ENCODE measurements at regions not wholly inside any gene's neighbourhood (a gene's known extent, or its start where the extent isn't known, plus 50 kb on each side); places are given as distances from the start of the nearest gene placed in this dataset.

DNA sequence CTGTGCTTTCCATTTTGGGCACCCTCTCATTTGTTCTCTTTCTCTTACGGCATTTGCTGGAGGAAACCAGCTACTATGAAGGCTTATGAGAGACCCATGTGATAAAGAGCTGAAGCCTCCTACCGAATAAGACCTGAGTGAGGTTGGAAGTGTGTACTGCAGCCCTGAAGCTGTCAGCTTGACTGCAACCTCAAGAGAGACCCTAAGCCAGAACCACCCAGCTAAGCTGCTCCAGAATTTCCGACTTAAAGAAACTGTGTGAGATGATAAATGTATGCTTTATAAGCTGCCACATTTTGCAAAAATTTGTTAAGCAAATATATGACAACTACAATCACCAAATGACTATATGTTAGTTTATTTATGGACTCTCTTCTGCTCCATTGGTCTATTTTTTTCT lies 151.7 kb upstream of the PTPRD start:
- no peak for ATAC-seq
- Mint-ChIP-seq H3K9me3 (peaks cover 7% of the 10 kb centered on the region), H3K4me3 (no peak overlapping the region), H3K27ac (no peak overlapping the region), H3K4me1 (no peaks in the 10 kb centered on the region), H3K27me3 (no peaks in the 10 kb centered on the region), H3K36me3 (no peaks in the 10 kb centered on the region)

DNA sequence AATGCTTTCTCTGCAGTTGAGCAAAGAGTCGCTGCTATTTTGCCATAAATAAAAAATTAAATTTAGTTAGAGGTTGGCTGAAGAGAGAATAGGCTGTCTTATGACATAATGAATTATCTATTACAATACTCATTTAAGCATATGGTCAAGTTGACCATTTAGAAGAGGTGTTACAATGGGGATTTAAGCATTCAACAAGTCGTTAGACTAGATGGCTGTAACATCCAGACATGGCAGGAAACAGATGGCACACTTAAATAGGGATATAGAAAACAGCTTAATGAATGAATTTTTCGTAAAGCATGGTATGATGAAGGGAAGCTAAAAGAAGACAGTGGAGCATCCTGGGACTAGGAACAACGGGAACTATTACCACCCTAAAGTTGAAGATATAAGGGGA lies 160.3 kb upstream of the PTPRD start:
- Mint-ChIP-seq H3K36me3 (no peaks in the 10 kb centered on the region), H3K27me3 (no peaks in the 10 kb centered on the region), H3K4me1 (no peaks in the 10 kb centered on the region), H3K9me3 (peaks cover 10% of the 10 kb centered on the region), H3K27ac (no peak overlapping the region), H3K4me3 (no peak overlapping the region)
- no peak for ATAC-seq

DNA sequence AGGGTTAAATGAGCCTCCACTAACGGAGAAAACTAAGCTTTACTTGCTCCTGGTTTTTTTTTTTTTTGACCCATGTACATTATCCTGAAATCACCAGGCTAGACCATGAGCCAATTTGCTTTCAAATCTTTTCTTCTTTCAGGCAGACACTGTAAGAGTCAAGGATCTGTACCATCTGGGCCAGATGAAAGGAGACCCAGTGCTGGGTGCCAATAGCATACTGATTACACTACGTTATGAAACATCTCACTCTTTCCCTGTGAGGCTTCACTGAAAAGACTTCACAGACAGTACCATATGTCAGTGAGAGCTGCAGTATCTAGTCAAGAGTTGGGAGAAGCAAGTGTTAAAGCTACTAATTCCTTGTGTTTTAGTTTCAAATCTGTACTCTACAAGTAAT lies 161.2 kb upstream of the PTPRD start:
- Mint-ChIP-seq H3K9me3 (peaks cover 7% of the 10 kb centered on the region), H3K36me3 (no peaks in the 10 kb centered on the region), H3K4me3 (no peak overlapping the region), H3K27me3 (no peaks in the 10 kb centered on the region), H3K4me1 (no peaks in the 10 kb centered on the region), H3K27ac (no peak overlapping the region)
- no peak for ATAC-seq

DNA sequence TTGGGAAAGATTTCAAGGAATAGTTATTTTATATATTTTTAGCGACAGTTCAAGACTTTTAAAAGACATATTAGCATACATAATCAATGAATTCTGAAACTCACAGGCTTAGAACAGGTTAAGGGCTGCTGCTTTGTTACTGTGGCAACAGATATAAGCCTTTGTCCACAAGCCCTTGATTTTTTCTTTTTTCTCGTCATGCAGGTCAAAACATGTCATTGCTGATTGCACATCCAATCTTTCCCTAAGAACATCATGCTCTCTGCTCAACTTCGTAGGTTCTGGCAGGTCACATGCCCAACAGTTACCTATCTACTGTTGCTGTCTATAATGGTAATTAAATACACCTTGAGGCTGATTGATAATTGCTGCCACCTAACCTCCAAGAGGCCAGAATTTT lies 172.5 kb upstream of the PTPRD start:
- Mint-ChIP-seq H3K4me1 (no peaks in the 10 kb centered on the region), H3K27me3 (no peaks in the 10 kb centered on the region), H3K27ac (no peak overlapping the region), H3K36me3 (no peaks in the 10 kb centered on the region), H3K4me3 (no peak overlapping the region), H3K9me3 (peaks cover 9% of the 10 kb centered on the region)
- ATAC-seq: no peak

DNA sequence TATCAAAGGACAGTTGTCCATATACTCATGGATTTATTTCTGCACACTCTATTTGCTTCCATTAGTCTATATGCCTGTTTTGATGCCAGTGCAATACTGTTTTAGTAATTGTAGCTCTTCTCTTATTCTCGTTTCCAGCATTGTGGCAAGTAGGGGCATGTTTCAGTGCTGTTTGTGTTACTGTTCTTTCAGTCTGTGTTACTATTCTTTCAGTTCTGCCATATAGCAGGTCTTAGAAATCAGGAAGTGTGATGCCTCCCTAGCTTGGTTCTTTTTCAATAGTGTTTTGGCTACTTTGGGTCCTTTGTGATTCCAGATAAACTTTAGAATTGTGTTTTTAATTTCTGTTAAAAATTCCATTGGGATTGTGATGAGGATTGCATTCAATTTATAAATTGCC lies 180.5 kb upstream of the PTPRD start:
- H3K27me3 Mint-ChIP-seq: no peaks in the 10 kb centered on the region
- H3K4me1 Mint-ChIP-seq: no peaks in the 10 kb centered on the region
- ATAC-seq: no peak
- peaks cover 9% of the 10 kb centered on the region for H3K9me3 Mint-ChIP-seq
- H3K4me3 Mint-ChIP-seq: no peak overlapping the region
- no peaks in the 10 kb centered on the region for H3K36me3 Mint-ChIP-seq
- no peak overlapping the region for H3K27ac Mint-ChIP-seq

DNA sequence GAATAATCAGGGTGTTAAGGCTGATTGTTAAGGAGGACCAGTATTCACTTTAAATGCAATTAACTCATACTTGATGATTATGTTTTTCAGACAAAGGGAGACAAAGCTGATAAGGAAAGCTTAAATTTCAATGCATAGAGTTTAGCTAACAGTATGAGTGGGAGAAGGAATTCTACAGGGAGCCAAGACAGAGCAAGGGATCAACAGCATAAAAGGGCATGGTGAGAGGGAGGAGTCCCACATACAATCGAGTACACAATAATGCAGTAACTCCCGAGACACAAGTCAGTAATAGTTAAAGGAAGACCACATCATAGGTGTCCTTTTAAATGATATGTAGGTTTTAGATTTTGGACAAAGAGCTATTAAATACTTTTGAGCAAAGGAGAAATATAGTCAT lies 191.7 kb upstream of the PTPRD start:
- Mint-ChIP-seq H3K36me3 (no peaks in the 10 kb centered on the region), H3K27ac (no peak overlapping the region), H3K4me1 (no peaks in the 10 kb centered on the region), H3K9me3 (peaks cover 5% of the 10 kb centered on the region), H3K4me3 (no peak overlapping the region), H3K27me3 (no peaks in the 10 kb centered on the region)
- no peak for ATAC-seq

DNA sequence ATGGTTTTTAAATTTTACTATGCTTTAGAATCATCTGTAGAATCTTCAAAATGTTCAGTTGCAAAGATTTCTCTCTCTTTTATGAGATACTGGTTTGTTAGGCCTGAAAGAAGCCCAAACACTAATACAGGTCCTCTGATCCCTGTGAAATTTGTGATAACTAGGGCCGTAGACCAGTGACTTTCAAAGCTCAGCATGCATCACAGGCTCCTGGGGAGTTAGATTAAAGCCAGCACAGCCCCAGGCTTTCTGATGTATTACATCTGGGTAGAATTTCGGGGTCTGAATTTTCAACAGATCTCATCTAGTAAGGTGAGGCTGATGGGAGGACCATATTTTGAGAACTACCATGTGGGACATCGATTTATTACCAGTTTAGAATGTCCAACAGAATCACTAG lies 194.1 kb upstream of the PTPRD start:
- H3K27ac Mint-ChIP-seq: no peak overlapping the region
- no peaks in the 10 kb centered on the region for H3K27me3 Mint-ChIP-seq
- H3K4me3 Mint-ChIP-seq: no peak overlapping the region
- peaks cover 5% of the 10 kb centered on the region for H3K9me3 Mint-ChIP-seq
- no peaks in the 10 kb centered on the region for H3K4me1 Mint-ChIP-seq
- H3K36me3 Mint-ChIP-seq: no peaks in the 10 kb centered on the region
- ATAC-seq: peak; percentile 45

DNA sequence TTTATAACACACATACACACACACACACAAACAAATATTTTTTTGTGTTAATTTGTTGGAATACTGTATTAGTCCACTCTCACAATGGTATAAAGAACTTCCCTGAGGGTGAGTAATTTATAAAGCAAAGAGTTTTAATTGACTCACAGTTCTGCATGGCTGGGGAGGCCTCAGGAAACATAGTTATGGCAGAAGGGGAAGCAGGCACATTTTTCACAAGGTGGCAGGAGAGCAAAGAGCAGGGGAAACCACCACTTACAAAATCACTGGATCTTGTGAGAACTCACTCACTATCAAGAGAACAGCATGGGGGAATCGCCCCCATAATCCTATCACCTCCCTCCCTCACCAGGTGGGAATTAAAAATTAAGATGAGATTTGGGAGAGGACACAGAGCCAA lies 205.4 kb upstream of the PTPRD start:
- ATAC-seq: no peak
- no peak overlapping the region for H3K27ac Mint-ChIP-seq
- H3K36me3 Mint-ChIP-seq: no peaks in the 10 kb centered on the region
- H3K4me3 Mint-ChIP-seq: no peak overlapping the region
- no peaks in the 10 kb centered on the region for H3K27me3 Mint-ChIP-seq
- H3K9me3 Mint-ChIP-seq: peaks cover 8% of the 10 kb centered on the region
- H3K4me1 Mint-ChIP-seq: no peaks in the 10 kb centered on the region

DNA sequence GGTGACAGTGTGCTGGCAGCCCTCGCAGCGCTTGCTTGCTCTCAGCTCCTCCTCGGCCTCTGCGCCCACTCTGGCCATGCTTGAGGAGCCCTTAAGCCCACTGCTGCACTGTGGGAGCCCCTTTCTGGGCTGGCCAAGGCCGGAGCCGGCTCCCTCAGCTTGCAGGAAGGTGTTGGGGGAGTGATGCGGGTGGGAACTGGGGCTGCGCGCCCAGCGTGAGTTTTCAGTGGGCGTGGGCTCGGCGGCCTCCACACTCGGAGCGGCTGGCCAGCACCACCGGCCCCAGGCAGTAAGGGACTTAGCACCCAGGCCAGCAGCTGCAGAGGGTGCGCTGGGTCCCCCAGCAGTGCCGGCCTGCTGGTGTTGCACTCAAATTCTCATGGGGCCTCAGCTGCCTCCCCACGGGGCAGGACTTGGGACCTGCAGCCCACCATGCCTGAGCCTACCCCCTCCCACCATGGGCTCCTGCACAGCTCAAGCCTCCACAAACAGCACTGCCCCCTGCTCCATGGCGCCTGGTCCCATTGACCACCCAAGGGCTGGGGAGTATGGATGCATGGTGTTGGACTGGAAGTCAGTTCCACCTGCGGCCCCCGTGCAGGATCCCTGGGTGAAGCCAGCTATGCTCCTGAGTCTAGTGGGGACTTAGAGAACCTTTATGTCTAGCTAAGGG lies 223.1 kb upstream of the PTPRD start:
- Mint-ChIP-seq H3K27ac (no peak overlapping the region), H3K4me1 (no peaks in the 10 kb centered on the region), H3K4me3 (no peak overlapping the region), H3K27me3 (no peaks in the 10 kb centered on the region), H3K36me3 (no peaks in the 10 kb centered on the region), H3K9me3 (peaks cover 3% of the 10 kb centered on the region)
- ATAC-seq: no peak

DNA sequence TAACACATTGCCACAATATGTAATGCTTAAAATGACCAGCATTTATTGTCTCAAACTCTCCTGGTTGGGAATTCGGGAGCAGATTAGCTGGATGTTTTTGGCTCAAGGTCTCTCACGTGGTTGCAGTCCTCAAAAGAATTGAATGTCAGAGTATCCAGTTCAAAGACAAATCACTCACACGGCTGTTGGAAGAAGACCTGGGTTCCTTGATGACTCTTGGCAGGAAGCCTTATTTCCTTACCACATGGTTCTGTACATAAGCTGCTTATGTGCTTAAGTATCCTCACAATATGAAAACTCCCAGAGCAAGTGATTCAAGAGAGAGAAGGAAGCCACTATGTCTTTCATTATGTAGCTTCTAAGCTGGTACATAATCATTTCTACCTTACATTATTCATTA lies 230.3 kb upstream of the PTPRD start:
- Mint-ChIP-seq H3K4me3 (no peak overlapping the region), H3K4me1 (no peaks in the 10 kb centered on the region), H3K27me3 (no peaks in the 10 kb centered on the region), H3K9me3 (no peaks in the 10 kb centered on the region), H3K36me3 (no peaks in the 10 kb centered on the region), H3K27ac (no peak overlapping the region)
- no peak for ATAC-seq

DNA sequence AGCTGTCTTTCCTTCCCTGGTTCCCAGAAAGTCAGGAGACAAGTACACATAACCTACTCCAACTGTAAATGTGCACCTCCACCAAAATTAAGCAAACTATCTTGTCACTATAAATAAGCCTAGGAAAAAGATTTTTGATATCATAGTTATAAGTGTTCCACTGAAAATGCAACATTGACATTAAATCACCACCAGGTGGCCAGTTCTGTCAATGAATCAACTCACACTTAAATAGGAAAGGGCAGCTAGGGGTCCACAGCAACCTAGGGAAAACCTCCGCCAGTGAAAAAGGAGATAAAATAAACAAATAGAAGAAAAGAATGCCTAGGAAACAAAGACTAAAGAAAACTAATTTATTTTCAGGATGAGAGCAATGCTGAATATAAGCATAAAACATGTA lies 243.0 kb upstream of the PTPRD start:
- Mint-ChIP-seq H3K9me3 (peaks cover 8% of the 10 kb centered on the region), H3K36me3 (no peaks in the 10 kb centered on the region), H3K27ac (no peak overlapping the region), H3K27me3 (no peaks in the 10 kb centered on the region), H3K4me3 (no peak overlapping the region), H3K4me1 (no peaks in the 10 kb centered on the region)
- ATAC-seq: no peak

DNA sequence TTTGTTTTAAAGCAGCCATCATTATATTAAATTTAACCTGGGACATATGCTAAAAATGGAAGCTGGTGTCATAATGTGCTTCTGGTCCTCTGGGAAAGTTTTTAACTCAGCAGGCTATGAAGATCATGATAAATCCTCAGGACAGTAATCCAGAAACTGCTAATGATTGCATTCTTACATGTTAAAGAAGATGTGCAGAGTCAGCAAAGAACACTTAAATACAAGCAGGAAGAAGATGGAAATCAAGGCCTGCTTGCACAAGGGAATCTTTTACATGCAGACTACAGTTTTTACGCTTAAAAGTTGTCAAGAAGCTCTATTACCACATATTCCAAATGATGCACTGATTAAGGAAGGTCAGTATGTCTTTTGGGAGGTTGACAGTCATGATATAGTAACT lies 246.0 kb upstream of the PTPRD start:
- Mint-ChIP-seq H3K36me3 (no peaks in the 10 kb centered on the region), H3K27ac (no peak overlapping the region), H3K4me3 (no peak overlapping the region), H3K9me3 (peaks cover 8% of the 10 kb centered on the region), H3K27me3 (no peaks in the 10 kb centered on the region), H3K4me1 (no peaks in the 10 kb centered on the region)
- ATAC-seq: no peak

DNA sequence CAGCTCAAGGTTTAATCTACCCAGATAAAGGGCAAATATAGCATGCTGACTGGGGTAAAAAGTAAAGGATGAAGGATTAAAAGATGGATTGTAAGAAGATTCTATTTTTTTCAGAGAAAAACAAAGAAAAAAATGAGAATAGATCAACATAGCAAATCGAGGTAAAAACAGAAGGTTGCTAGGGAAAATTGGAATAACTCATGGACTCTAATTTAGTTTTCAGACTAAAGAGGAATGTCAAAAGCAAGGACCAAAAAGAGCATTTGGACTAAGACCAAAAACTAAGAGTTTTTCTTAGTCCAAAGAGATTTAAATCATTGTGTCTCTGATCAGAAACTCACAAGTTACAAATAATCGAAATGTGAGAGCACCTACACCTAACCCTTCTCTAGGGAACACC lies 250.7 kb upstream of the PTPRD start:
- H3K27ac Mint-ChIP-seq: no peak overlapping the region
- H3K4me3 Mint-ChIP-seq: no peak overlapping the region
- no peaks in the 10 kb centered on the region for H3K9me3 Mint-ChIP-seq
- no peaks in the 10 kb centered on the region for H3K4me1 Mint-ChIP-seq
- H3K36me3 Mint-ChIP-seq: no peaks in the 10 kb centered on the region
- no peaks in the 10 kb centered on the region for H3K27me3 Mint-ChIP-seq
- no peak for ATAC-seq

DNA sequence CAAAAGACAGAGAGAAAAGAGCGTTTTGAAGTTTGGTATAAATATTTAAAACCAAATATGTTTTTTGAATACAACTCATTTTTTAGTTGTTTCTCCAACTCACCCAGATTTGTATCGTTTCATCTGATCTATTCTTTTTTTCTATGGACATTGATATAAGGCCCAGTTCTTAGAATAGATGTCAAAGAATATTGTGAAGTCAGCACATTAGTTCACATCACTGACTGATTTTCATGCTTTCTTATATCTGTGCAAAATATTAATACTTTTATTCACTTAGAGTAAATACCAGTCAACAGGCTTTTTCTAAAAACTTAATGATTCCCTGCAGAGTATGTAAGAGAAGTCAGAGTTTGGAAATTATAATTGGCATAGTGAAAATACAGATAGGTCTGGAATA lies 254.4 kb upstream of the PTPRD start:
- H3K4me1 Mint-ChIP-seq: no peaks in the 10 kb centered on the region
- no peak overlapping the region for H3K4me3 Mint-ChIP-seq
- peaks cover 3% of the 10 kb centered on the region for H3K9me3 Mint-ChIP-seq
- H3K27me3 Mint-ChIP-seq: no peaks in the 10 kb centered on the region
- no peaks in the 10 kb centered on the region for H3K36me3 Mint-ChIP-seq
- ATAC-seq: no peak
- no peak overlapping the region for H3K27ac Mint-ChIP-seq

DNA sequence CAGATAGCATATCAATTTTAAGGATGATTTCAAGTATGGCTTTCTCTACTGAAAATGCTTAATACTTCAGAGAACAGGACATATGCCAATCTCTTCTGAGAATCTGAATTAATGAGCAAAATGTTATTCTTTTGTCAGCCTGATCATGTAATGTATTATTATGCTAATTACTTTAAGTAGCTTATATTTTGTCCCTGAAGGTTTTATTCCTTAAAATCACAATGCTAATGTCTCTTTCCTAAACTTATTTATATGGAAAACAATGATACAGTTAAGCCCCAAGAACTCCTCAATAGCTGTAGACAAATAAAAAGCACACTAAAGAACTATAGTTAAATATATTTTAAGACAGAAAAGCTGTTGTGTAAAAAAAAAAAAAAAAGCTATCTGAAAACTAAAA lies 256.9 kb upstream of the PTPRD start:
- no peak overlapping the region for H3K27ac Mint-ChIP-seq
- H3K27me3 Mint-ChIP-seq: no peaks in the 10 kb centered on the region
- no peaks in the 10 kb centered on the region for H3K36me3 Mint-ChIP-seq
- peaks cover 6% of the 10 kb centered on the region for H3K9me3 Mint-ChIP-seq
- no peaks in the 10 kb centered on the region for H3K4me1 Mint-ChIP-seq
- no peak overlapping the region for H3K4me3 Mint-ChIP-seq
- no peak for ATAC-seq

DNA sequence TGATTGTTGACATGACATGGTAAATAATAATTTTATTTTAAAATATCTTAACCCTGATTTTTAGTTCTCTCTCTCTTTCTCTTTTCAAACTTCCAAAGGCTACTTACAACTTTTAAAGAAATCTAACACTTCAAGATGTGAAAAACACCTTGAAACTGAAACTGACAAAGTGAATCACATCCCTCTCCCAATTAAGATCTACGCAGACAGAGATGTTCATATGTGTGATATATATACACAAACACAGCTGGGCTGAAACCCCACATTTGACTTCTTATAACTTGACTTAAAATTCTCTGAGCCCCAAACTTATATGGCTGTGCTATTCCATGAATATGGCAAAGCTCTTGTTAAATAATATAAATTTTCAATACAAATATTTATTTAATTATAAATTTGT lies 261.2 kb upstream of the PTPRD start:
- H3K4me1 Mint-ChIP-seq: no peaks in the 10 kb centered on the region
- ATAC-seq: no peak
- no peak overlapping the region for H3K4me3 Mint-ChIP-seq
- H3K27ac Mint-ChIP-seq: no peak overlapping the region
- no peaks in the 10 kb centered on the region for H3K27me3 Mint-ChIP-seq
- H3K36me3 Mint-ChIP-seq: no peaks in the 10 kb centered on the region
- peaks cover 6% of the 10 kb centered on the region for H3K9me3 Mint-ChIP-seq

DNA sequence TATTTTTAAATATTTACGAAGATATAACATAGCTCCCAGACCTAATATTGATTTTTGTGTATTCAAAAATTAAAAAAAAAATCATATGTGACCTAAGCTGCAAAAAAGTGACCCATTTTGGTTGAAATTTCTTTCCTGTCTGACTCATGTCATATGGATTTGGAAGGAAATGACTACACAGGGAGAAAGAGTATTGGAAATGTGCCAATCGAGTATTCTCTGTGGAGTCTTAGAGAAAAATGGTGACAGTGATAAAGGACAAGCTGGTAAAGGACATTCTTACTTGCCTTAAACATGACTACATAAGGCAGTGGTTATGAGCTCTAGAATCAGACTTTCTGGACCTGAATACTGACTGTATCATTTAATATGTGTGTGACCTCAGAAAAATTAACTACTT lies 262.9 kb upstream of the PTPRD start:
- Mint-ChIP-seq H3K27ac (no peak overlapping the region), H3K4me3 (no peak overlapping the region), H3K4me1 (no peaks in the 10 kb centered on the region), H3K27me3 (no peaks in the 10 kb centered on the region), H3K36me3 (no peaks in the 10 kb centered on the region), H3K9me3 (peaks cover 2% of the 10 kb centered on the region)
- ATAC-seq: no peak

Data from stimulated activated memory B cell treated with anti-CD40 and anti-IgM and Interleukin-4, amounts not matched to agents 10 μg/mL and 1 μg/mL and 100 μg/mL, for 72 hours (primary cell).